ENCODE measurements at regions not wholly inside any gene's neighbourhood (a gene's known extent, or its start where the extent isn't known, plus 50 kb on each side); places are given as distances from the start of the nearest gene placed in this dataset.
"Not testable (repeated sequence)": the region's sequence is repeated elsewhere in the genome, so short reads cannot be mapped to it uniquely, and the experiment has no call there.

GRCh38 chr9:28445211-28445610, 871.9 kb upstream of the C9orf72 start:
- DNase-seq (ENCODE audit: low read depth in 2 of 2) = no peak

- no peak for DNase-seq (ENCODE audit: low read depth in 2 of 2)
Observed at GRCh38 chr9:28453918-28454317, 880.6 kb upstream of the C9orf72 start.

GRCh38 chr9:28456861-28457260, 883.6 kb upstream of the C9orf72 start:
- no peak for DNase-seq (ENCODE audit: low read depth in 2 of 2)

- no peak for DNase-seq (ENCODE audit: low read depth in 2 of 2)
Observed at GRCh38 chr9:28464481-28465216, 891.4 kb upstream of the C9orf72 start.

DNA sequence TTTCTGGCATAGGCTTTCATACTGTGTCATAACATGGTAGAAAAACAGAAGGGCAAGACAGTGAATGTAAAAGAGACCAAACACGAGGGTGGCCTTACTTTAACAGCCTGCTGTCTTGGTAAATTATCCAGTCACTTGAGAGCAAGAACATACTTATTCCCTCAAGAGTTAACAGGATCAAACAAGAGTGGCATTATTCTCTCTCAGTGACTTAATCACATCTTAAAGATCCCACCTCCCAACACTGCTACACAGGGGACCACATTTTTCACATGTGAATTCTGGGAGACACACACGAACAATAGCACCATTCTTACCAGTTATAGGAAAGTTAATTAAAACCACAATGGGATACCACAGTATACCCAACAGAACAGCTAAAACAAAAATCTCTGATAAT, 898.0 kb upstream of the C9orf72 start:
- DNase-seq (ENCODE audit: low read depth in 2 of 2) = no peak

DNA sequence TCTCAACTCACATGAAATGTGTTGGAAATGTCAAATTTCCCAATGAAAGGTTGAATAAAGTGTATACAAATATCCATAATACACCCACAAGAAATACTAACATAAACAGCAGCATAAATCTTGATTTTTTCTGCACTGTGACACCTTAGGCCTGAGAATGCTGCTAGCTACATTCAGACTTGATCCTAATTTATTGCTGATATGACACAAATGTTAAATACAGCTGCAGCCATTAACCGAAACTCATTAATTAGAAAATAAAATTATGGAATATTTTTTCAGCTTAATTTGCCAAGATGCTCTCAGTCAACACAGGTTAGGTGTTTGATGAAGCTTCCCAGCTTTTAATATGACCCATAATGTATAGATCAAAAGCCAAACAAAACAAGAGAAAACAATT, 914.3 kb upstream of the C9orf72 start:
- DNase-seq (ENCODE audit: low read depth in 2 of 2) = no peak

- DNase-seq (ENCODE audit: low read depth in 2 of 2) = no peak
Observed at GRCh38 chr9:28491121-28491520, 917.8 kb upstream of the C9orf72 start.

- DNase-seq (ENCODE audit: low read depth in 2 of 2) = not testable (repeated sequence)
Observed at GRCh38 chr9:28498168-28498567, 924.9 kb upstream of the C9orf72 start.

DNA sequence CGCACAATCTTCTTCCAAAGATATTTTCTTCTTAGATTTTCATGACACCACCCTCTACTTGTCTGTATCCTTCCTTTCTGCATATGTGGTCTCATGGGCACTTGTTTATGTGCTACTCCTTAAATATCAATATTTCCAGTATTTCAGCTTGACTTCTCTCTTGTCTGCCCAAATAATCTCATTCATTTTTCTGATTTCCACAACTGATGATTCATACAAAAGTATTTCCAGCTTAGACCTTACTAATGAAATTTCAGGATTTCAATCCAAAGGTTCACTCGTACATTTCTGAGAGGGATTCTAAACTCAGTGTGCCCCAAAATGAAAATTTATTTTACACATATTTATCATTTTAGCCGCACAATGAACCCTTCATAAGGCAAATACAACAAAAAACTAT, 928.9 kb upstream of the C9orf72 start:
- no peak for DNase-seq (ENCODE audit: low read depth in 2 of 2)

DNA sequence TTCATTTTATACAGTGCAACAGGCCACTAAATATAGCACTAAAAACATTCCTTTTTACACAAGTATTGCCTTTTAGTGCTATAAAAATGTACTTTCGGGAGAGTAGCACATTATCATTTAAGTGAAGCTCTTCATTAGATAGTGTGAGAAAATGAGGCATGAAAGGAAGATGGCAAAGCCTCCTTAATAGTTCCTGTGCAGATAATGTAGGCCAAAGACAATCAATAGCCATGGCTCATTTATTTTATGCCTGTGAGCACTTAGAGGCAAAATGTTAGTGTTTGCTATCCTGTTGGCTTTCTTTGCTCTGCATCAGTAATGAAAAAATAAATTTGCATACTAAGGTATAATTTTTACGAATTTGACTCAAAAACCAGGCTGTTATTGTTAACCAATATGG, 929.5 kb upstream of the C9orf72 start:
- DNase-seq (ENCODE audit: low read depth in 2 of 2) = no peak

DNA sequence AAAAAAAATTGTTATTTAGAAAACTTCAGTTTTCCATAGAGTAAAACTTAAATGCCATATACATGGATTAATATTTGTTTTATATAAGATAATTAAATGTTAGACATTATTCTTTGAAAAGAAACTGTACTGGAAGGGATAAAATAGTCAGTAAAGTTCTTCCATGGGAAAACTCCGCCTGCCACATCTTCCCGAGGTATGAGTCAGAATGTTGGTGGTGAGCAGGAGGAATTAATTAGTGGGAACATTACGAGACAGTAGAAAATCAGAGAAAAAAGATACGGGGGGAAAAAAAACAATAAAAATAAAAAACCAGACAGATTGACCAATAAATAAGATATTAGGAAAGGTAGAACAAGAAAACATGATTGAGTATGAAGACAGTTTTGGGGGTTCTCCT, 930.3 kb upstream of the C9orf72 start:
- no peak for DNase-seq (ENCODE audit: low read depth in 2 of 2)

GRCh38 chr9:28518439-28518838, 945.2 kb upstream of the C9orf72 start:
- no peak for DNase-seq (ENCODE audit: low read depth in 2 of 2)

GRCh38 chr9:28524309-28524708, 951.0 kb upstream of the C9orf72 start:
- not testable (repeated sequence) for DNase-seq (ENCODE audit: low read depth in 2 of 2)

DNA sequence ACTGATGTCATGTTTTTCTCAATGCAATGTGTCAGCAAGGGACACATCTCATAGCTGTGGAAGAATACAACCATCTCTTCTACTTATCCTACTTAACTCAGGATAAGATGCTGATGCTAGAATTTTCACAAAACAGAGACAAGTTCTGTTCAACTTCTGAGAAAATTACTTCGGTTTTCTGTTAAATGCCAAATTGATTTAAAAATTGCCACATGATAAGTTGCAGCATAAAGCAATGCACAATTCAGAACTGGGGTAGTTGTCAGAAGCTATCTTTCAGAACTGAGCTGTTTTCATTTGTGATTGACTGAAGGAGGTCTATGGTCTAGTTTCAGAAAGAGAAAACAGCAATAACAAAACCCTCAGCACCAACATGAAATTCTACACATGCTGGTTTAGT, 954.8 kb upstream of the C9orf72 start:
- no peak for DNase-seq (ENCODE audit: low read depth in 2 of 2)

DNA sequence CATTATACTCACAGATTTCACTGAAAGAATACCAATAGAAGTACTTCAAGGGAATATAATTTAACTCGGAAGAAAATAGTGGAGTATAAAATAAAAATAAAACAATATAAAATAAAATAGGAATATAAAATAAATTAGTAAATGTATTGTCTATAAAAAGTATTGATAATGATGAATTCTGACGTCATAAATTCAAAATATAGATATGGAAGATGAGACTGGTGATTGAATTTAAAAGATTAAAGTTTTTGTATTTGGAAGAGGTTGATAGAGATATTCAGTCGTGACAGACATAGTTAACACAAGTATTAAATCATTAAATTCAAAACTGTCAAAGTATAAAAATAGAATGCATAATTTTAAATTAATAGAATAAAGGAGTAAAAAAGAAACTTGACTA, 964.9 kb upstream of the C9orf72 start:
- DNase-seq (ENCODE audit: low read depth in 2 of 2) = no peak

DNA sequence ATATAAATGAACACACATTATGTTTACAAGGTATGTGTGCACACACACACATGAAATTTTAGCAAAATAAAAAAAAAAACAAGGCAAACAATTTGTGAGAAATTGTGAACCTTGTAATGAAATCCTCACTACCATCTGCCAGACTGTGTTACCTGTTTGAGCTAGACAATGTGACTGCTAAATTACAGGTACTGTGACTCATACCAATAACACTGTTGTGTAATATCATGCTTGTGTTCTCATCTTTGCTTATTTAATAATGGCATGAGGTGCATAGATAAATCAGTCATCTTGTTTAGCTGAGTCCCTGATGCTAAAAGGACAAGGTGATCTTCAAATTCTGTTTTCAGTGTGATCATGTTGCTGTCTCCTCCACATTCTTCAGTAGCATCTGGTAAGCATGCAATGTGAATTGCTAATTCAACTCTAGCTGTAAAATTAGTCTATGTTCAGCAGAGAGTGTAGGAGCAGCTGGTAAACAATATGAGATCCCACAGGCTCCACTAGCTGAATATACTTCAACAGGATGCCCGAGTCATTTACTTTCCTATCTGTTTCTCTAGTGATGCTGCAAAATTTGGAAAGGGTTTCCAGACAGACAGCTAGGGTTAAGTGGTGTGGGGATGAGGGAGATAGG, 966.3 kb upstream of the C9orf72 start:
- no peak for DNase-seq (ENCODE audit: low read depth in 2 of 2)

GRCh38 chr9:28542928-28543327, 969.6 kb upstream of the C9orf72 start:
- no peak for DNase-seq (ENCODE audit: low read depth in 2 of 2)

DNA sequence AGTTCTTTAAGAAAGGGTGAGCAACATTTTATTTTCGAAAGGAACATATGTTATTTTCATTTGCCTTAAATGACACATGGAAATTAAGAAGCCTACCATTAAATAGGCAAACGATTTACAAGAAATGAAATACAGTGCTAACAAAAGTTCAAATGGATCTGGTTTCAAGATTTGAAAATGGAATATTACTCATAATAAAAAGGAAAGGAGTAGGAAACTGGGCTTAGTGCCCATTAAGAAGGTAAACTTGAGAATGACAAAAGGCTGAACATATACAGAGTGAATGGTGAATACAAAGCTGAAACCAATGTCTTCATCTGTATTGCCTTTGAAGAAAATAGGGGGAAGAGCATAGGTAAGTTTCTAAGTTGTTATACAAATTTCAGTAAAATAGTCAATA, 974.2 kb upstream of the C9orf72 start:
- DNase-seq (ENCODE audit: low read depth in 2 of 2) = no peak

DNA sequence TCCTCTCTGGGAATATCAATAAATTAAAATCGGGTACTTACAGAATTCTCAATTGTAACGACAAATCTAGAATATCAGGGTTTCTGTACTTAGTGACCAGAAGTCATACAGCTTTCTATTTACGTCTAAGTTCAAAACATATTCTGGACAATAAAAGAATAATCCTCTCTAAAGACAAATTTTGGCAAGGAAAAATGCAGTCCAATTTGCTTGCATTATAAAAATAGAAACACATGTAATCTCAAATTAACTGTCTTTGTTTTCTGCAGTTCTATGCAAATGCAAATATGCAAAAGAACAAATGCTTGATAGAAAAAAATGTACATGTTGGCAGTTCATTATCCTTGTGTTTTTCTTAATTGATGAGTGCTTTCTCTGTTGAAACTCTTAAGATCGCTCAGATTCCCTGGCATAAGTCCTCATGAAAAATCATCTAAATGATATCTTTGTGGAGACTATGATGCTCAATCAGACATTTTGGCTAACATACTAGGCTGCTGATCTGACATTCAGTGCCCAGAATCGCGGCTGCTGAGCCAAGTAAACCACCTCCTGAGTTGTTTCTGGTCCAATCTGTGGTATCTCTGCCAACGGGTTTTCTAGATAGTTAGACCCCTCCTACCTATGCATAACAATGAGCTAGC, 990.1 kb upstream of the C9orf72 start:
- no peak for DNase-seq (ENCODE audit: low read depth in 2 of 2)

GRCh38 chr9:28583832-28584231, 1010.6 kb upstream of the C9orf72 start:
- no peak for DNase-seq (ENCODE audit: low read depth in 2 of 2)

- no peak for DNase-seq (ENCODE audit: low read depth in 2 of 2)
Observed at GRCh38 chr9:28584542-28584941, 1011.3 kb upstream of the C9orf72 start.

GRCh38 chr9:28587052-28587451, 1013.8 kb upstream of the C9orf72 start:
- no peak for DNase-seq (ENCODE audit: low read depth in 2 of 2)

- no peak for DNase-seq (ENCODE audit: low read depth in 2 of 2)
Observed at GRCh38 chr9:28598408-28598807, 1025.1 kb upstream of the C9orf72 start.

All from stimulated activated CD4-positive, alpha-beta T cell treated with anti-CD3 and anti-CD28 coated beads, Interleukin-15, amount 100 ng/mL, for 48 hours (primary cell).